Right lobe of liver (tissue), 6 donors: ENCODE measurements at regions not wholly inside any gene's neighbourhood (a gene's known extent, or its start where the extent isn't known, plus 50 kb on each side); places are given as distances from the start of the nearest gene placed in this dataset.

ENCODE experiments used
- ATAC-seq, 4 donors: fragments of 200-7000 bp; cut with Tn5 transposase; one replicate each; pipeline ENCODE4 v1.9.1; 2020; ENCODE audit warnings: mild to moderate bottlenecking in 4 of 4, moderate library complexity in 4 of 4
- DNase-seq, 3 donors: peaks; one replicate each; pipeline ENCODE4 v3.0.0-alpha.2; 2020
- H3K27ac ChIP-seq, 3 donors: fragments of 200-600 bp; one replicate each; pipeline ENCODE4 v1.8.0; 2022
- H3K27me3 ChIP-seq, 2 donors: fragments of 200-600 bp; one replicate each; pipeline ENCODE4 v1.8.0; 2022
- H3K36me3 ChIP-seq, 4 donors: fragments of 200-600 bp; sonication (generic) in 1 of 4; one replicate each; pipeline versions ENCODE4 v1.5.1 to v1.8.0; 2017 to 2022; ENCODE audit warnings: control low read depth in 1 of 4
- H3K4me1 ChIP-seq, 4 donors: fragments of 200-600 bp; sonication (generic) in 1 of 4; one replicate each; pipeline versions ENCODE4 v1.5.1 to v1.8.0; 2017 to 2022; ENCODE audit warnings: control low read depth in 1 of 4
- H3K4me3 ChIP-seq, 3 donors: fragments of 200-600 bp; one replicate each; pipeline ENCODE4 v1.8.0; 2022
- H3K9me3 ChIP-seq, 4 donors: fragments of 200-600 bp; sonication (generic) in 1 of 4; one replicate each; pipeline versions ENCODE4 v1.5.1 to v1.8.0; 2017 to 2022; ENCODE audit warnings: control low read depth in 1 of 4
- POLR2A ChIP-seq: fragments of 450-650 bp; IDR thresholded peaks from one replicate; pipeline ENCODE4 v1.6.1; 2017; ENCODE audit warnings: antibody characterized with exemption, mild to moderate bottlenecking
- WGBS: methylation state at CpG from one replicate; pipeline ENCODE4 v1.1.6; 2018; ENCODE audit warnings: low coverage, low lambda C conversion rate; ENCODE audit not compliant: insufficient coverage; ENCODE audit errors: missing lambda C conversion rate; 5-methylcytosine and 5-hydroxymethylcytosine counted together
- intact Hi-C, 2 donors: fragments of 100-400 bp; cut with DNase I; formaldehyde crosslinking; loops; one replicate each; pipeline versions ENCODE4 v1.11.2 to v1.14.1; 2022
- TF ChIP-seq, protein P1 (sequence below), 4 donors: fragments of 200-600 bp in 3 of 4; fragments of 450-650 bp in 1 of 4; IDR thresholded peaks; one replicate each; pipeline versions ENCODE4 v1.5.1 to v1.8.0; 2016 to 2022; ENCODE audit warnings: antibody characterized with exemption in 4 of 4, mild to moderate bottlenecking in 2 of 4
- donor health status: DM: no; HTN: yes; CAD: no.
- donor health status: DM: no; HTN: no; CAD: no.
- donor health status: DM: no; HTN: no; CAD: no.
- donor health status: DM: no; HTN: yes; CAD: no.
- donor health status: DM: no; HTN: yes; CAD: no.

DNA sequence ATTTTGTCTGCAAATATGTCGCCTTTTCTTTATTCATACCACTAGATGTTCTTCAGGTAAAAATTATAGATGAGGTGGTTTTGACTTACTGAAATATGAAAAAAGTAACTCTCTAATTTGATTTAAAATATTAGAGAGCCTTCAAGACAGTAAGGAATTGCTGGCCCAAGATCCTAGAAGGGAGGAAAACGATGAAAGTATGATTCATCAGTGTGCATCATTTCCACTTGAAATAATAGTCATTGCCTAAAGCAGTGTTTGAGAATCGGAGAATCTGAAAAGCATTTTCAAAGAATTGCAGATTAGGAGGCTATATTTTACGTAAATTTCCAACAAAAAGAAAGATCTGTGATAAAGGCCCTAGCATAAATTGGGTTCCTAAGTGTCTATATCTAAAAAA lies 1707.9 kb upstream of the PRR20A start:
- WGBS, result 40% methylated on average over 4 of the region's 4 CpGs
- H3K4me3 ChIP-seq, result no peak overlapping the region
- H3K27me3 ChIP-seq, result no peaks in the 10 kb centered on the region
- DNase-seq (no peak), ATAC-seq (no peak)
- no peak for TF ChIP-seq POLR2A
- TF ChIP-seq, protein P1, sequence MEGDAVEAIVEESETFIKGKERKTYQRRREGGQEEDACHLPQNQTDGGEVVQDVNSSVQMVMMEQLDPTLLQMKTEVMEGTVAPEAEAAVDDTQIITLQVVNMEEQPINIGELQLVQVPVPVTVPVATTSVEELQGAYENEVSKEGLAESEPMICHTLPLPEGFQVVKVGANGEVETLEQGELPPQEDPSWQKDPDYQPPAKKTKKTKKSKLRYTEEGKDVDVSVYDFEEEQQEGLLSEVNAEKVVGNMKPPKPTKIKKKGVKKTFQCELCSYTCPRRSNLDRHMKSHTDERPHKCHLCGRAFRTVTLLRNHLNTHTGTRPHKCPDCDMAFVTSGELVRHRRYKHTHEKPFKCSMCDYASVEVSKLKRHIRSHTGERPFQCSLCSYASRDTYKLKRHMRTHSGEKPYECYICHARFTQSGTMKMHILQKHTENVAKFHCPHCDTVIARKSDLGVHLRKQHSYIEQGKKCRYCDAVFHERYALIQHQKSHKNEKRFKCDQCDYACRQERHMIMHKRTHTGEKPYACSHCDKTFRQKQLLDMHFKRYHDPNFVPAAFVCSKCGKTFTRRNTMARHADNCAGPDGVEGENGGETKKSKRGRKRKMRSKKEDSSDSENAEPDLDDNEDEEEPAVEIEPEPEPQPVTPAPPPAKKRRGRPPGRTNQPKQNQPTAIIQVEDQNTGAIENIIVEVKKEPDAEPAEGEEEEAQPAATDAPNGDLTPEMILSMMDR (IDR thresholded peaks at IDR 0.05), result no peak
- intact Hi-C loops, result no loop called here
- no peaks in the 10 kb centered on the region for H3K4me1 ChIP-seq
- no peaks in the 10 kb centered on the region for H3K36me3 ChIP-seq
- H3K27ac ChIP-seq, result no peak overlapping the region
- H3K9me3 ChIP-seq, result no peaks in the 10 kb centered on the region

DNA sequence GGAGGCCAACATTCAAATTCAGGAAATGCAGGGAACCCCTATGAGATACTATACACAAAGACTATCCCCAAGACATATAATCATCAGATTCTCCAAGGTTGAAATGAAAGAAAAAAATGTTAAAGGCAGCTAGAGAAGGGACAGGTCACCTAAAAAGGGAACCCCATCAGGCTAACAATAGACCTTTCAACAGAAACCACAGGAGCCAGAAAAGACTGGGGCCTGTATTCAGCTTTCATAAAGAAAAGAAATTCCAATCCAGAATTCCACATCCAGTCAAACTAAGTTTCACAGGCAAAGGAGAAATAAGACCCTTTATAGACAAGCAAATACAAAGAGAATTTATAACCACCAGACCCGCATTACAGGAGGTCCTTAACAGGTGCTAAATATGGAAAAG lies 1703.6 kb upstream of the PRR20A start:
- intact Hi-C loops, result no loop called here
- Histone ChIP-seq H3K27ac (no peak overlapping the region), H3K27me3 (no peaks in the 10 kb centered on the region), H3K9me3 (no peaks in the 10 kb centered on the region), H3K4me1 (no peaks in the 10 kb centered on the region), H3K36me3 (no peaks in the 10 kb centered on the region), H3K4me3 (no peak overlapping the region)
- TF ChIP-seq, protein P1 (IDR thresholded peaks at IDR 0.05), result no peak
- no peak for TF ChIP-seq POLR2A
- no peak for DNase-seq
- WGBS, result 78% methylated on average over 1 of the region's 1 CpG
- no peak for ATAC-seq

DNA sequence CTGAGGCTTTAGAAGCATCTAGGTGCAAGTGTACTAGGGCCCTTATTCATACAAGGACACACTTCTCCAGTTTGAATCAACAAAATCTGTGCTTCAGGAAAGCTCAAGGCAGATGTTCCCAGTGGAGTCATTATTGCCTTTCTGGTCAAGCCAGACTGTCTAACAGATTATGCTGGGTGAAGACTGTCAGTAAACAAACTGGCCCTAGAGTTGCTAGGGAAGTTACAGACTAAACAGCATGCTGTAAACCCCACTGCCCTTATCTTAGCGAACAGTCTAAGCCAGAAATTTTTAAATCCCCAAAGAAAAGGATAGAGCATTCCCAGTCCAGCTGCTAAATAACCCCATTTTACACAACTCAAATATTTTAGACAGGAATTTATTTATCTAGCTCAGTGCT lies 1701.3 kb upstream of the PRR20A start:
- Histone ChIP-seq H3K27me3 (no peaks in the 10 kb centered on the region), H3K9me3 (no peaks in the 10 kb centered on the region), H3K4me1 (no peaks in the 10 kb centered on the region), H3K4me3 (no peak overlapping the region), H3K36me3 (no peaks in the 10 kb centered on the region), H3K27ac (no peak overlapping the region)
- TF ChIP-seq, protein P1 (IDR thresholded peaks at IDR 0.05), result no peak
- no peak for ATAC-seq
- WGBS, result 38% methylated on average over 1 of the region's 1 CpG
- DNase-seq, result no peak
- intact Hi-C loops, result no loop called here

DNA sequence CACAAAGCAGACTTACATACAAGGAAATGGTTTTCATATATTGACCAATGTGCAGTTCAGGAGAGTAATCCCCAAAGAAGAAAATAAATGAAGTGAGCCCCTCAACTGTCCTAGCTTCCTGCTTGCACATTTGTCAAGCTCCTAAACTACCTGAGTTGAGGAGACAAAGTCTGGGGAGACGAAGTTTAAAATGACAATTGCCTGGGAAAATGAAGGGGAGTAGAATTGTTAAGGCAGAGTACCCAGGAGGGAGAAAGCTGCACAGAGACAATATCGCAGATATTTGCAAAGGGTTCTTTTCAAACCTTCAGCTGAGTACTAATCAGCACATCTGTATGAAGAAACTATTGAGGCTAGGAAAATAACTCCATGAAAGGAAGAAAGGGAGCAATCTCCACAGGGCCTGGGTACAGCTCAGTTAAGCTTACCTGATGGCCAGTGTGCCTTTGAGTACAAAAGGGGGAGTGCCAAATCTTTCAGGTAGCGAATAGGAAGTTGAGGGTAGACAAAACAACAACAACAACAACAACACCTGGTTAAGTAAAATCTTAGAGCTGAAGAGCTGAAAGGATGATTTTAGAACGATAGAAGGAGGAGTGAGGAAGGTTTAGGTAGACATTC lies 1700.1 kb upstream of the PRR20A start:
- WGBS, result 45% methylated on average over 4 of the region's 4 CpGs
- DNase-seq, result no peak

More for the DNA sequence above, 1700.1 kb upstream of the PRR20A start:
- no peak overlapping the region for H3K27ac ChIP-seq
- H3K36me3 ChIP-seq, result no peaks in the 10 kb centered on the region
- intact Hi-C loops, result no loop called here
- no peak for ATAC-seq
- no peaks in the 10 kb centered on the region for H3K4me1 ChIP-seq
- no peaks in the 10 kb centered on the region for H3K9me3 ChIP-seq
- TF ChIP-seq POLR2A, result no peak
- TF ChIP-seq, protein P1 (IDR thresholded peaks at IDR 0.05), result no peak
- no peak overlapping the region for H3K4me3 ChIP-seq
- H3K27me3 ChIP-seq, result no peaks in the 10 kb centered on the region
